Stimulated activated CD8-positive, alpha-beta memory T cell treated with anti-CD3 and anti-CD28 coated beads, Interleukin-4, amount 100 ng/mL, for 4 hours (primary cell): ENCODE measurements at regions not wholly inside any gene's neighbourhood (a gene's known extent, or its start where the extent isn't known, plus 50 kb on each side); places are given as distances from the start of the nearest gene placed in this dataset.

ENCODE experiments used
- DNase-seq, 2 donors: peaks; one replicate each; pipeline ENCODE4 v3.0.0-alpha.2; 2020; ENCODE audit warnings: low read depth in 2 of 2, low spot score in 1 of 2

DNA sequence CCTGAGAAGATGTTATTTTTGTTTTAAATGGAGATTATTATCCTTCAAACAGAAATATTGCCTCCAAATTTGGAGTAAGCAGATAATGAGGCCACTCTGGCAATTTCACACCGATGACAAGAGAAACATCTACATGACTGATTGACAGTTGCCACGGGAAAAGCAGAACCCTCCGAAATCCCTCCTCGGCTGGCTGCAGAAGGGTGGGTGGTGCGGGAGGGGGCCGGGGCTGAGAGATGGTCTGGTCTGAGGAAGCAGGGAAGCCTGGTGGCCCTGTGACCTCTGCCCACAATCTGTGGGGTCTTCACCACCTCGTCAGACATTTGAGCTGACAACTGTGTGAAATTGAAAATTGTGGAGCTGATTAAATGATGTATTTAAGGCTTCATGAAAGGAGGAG, 503.2 kb downstream of the MN1 start:
- no peak for DNase-seq

DNA sequence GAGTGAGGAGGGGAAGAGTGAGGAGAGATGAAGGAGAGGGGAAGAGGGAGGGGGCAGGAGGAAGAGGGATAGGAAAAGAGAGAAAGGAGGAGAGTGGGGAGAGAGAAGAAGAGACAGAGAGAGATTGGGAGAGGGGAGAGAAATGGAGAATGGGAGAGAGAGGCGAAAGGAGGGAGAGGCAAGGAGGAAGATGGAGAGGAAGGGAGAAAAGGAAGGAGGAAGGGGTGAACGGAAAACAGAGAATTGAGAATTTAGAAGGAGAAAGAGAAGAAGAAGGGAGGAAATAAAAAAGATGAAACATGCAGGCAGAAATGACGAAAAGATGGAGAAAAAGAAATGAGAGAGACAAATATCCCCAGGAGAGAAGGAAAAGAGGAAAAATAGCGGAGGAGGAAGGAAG, 502.8 kb downstream of the MN1 start:
- no peak for DNase-seq

DNA sequence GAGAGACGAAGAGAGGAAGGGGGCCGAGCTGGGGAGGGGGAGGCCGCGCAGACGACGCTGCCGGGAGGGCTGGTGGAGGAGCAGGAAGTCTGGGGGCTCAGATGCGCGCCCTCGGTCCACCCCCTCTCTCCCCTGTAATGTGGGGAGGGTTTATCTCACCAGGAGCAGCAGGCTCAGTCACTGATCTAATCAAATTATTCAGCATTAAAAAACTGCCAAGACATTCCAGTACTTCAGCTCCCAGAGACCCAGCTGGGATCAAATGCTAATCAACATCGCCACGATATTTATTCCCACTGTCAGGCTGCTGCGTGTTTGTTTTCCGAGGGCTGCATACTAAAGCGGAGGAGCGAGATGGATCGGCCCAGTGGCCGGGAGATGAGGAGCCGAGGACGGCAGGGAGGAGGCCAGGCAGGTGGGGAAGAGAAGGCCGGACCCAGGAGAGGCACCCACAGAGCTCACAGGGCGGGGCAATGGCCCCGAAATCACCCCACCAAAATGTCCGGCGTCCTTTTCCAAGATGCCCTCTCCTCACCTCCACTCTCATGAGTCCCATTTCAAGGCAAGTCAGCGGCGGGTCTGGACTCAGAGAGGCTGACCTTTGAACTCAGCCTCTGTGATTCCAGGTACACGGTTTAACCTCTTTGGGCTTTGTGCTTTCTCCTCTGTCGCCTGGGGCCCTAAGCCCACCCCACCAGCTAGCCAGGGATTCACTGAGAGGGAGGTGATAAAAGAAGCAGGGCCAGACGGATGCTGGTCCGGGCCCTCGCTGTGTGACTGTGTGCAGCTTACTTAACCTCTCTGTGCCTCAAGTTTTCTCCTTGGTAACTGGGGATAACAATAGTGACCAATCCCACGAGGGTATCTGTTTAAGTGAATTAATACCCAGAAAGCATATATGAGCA, 502.1 kb downstream of the MN1 start:
- no peak for DNase-seq

DNA sequence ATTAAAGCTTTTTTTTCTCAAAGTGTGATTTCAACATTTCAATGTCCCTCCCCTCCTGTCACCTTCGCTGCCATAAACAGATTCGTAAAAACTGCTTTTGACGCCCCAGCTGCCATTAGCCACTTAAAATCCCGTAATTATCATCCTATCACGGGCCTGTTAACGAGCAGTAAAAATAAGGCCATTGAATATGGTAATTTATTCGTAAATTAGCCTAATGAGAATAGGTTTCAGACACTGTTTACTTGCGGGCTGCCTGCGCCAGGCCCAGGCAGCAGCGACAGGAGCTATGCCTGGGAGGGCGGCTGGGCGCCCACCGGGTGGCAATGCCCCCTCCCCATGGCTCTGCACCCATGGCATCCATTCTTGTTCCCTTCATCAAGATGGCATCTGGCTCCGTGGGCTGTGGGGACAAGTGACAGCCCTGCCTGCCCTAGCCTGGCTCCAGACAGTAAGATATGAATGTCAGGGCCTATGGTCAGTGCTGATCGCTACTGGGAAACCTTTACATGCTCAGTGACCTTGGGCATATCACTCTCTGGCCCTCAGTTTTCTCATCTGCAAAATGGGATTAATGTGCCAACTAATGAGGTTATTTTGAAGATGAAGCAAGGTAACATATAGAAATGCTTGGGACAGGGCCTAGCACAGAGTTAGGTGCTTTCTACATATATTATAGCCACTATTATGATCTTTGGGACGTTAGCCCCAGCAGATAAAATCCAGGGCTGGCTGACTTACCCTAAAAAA, 500.8 kb downstream of the MN1 start:
- no peak for DNase-seq

DNA sequence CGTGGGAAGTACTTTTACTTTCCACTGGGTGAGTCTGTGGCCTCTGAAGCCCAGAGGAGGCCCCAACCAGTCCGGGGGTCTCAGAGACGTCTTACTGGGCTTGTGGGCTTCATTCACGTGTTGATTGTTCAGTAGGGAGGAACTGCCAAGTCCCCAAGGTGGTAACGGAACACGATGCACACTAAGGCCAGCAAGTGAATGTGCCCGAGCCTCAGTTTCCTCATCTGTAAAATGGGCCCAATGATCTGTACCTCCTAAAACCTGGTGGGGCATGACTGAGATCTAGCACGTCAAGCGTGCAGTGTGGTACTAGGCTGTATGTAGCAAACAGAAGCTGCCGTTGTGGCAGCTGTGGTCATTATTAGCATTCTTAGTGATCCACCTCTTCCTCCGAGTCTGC, 499.1 kb downstream of the MN1 start:
- no peak for DNase-seq

DNA sequence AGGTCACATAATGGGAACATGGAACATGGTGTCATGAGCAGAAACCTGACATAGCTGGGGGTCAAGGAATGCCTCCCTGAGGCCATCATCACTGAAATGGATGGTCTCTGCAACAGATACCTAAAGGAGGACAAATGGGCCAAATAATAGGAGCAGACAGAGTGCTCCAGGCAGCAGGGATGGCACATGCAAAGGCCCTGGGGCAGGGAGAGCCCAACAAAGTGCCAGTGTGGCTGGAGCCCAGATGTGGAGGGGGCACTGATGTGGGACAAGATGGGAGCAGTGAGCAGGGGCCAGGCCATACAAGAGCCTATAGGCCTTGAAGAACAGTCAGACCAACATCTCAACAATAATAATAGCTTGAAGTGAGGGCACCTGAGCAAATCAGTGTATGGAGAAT, 497.8 kb downstream of the MN1 start:
- DNase-seq: no peak

DNA sequence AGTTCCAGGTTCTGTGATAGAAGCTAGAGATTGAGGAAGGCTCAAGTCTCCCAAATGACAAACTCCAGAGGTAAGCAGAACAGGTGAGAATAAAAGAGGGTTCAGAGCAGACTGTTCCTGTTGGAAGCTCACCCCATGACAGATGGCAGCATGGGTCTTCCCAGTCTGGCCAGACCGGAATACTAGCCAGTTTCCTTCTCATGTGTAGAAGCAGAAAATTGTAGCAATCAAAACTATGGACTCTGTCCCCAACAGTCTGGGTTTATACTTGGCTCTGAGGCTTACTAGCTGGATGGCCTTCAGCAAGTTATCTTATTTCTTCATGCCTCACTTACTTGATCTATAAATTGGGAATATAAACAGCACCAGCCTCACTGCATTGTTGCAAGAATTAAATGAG, 494.8 kb downstream of the MN1 start:
- DNase-seq: no peak

DNA sequence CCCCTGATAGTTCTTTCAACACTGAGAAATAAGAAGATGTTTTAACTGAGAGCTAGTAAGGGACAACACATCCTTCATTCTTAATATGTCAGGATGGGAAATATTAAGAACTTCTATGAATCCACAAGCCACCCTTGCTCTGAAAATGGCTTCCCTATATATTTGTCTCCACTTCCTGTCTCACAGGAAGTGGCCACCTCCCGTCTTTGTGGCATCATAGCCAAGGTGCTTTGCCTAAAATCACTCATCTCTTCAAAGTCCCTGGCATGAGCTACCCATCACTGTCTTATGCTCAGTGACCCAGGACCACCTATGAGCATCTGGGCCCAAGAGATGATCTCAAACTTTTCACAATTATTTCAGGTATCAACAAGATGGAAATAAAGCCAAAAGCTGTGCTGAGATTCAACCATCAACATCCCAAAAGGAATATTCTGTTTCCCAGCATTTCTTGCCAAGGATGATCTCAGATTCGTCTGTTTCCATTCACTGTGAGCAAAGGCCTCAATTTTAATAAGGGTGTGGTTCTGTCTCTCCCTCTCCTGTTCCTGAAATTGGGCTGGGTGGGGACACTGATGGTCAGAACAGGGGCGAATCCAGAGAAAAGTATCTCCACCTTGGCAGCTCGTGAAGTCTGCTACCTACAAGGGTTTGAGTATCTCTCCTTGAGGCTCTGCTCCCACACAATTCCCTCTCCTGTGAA, 493.9 kb downstream of the MN1 start:
- DNase-seq: no peak

DNA sequence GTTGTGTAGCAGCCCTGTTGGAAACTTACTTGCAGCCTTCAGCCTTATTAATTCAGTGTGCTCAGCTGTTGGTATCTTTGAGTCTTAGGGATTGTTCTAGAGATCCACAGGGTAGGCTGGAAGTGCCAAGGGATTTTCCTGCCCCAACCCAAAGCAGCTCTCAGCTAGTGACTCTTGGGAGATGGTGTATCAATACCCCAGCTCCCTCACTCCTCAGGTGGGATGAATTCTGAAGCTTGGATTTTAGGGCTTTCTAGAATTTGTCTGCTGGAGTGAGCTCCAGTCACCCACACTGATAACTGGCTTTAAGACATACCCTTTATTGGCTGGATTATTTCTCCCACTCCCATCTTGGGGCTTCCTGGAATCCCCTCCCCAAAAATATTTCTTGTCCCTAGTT, 493.0 kb downstream of the MN1 start:
- DNase-seq: no peak

DNA sequence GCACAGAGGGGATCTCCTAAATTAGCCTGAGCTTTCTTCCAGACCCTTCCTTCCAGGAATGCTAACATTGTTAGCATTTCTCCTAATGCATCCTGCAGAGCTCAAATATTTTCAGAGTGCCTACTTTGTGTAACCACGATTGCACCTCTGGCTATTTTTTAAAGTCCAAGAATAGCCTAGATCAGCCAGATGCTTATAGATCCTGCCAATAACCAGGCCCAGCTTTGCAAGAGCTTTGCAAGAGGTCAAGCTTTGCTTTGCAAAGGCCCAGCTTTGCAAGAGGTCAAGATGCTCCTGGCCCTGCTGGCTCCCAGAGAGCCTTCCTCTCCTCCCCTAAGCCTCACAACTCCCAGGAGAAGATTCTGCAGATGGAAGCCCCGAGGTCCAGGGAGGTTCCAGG, 491.9 kb downstream of the MN1 start:
- no peak for DNase-seq

DNA sequence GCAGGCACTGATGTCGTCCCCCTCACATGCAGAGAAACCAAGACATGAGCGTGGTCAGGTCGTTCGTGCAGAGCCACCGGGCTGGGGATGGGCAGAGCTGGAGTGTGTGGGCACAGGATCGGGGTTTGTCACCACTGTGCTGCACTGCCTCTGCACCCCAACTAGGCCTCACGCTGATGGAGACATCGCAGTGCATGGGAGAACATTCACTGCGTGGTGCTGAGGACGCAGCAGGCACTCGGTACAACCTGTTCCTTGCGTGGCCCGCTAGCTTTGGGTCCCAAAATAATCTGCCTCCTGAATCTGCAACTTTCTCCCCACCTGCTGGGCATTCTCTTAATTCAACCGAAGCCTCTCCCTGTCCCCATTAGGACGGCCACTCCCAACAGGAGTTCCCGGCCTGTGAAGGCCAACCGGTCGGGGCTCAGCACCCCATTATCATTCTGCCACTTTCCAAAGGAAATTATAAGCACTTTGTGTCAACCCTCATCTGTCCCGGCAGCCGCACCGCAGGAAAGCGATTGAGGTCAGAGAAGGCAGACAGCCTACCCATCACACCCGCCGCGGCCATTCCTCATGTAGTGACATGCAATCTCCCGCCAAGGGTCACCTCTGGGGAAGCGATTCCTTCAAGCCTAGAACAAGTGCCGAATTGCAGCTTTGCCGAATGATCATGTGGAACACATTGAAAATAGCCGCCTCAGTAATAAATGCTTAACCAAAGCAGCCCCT, 490.4 kb downstream of the MN1 start:
- DNase-seq: no peak

DNA sequence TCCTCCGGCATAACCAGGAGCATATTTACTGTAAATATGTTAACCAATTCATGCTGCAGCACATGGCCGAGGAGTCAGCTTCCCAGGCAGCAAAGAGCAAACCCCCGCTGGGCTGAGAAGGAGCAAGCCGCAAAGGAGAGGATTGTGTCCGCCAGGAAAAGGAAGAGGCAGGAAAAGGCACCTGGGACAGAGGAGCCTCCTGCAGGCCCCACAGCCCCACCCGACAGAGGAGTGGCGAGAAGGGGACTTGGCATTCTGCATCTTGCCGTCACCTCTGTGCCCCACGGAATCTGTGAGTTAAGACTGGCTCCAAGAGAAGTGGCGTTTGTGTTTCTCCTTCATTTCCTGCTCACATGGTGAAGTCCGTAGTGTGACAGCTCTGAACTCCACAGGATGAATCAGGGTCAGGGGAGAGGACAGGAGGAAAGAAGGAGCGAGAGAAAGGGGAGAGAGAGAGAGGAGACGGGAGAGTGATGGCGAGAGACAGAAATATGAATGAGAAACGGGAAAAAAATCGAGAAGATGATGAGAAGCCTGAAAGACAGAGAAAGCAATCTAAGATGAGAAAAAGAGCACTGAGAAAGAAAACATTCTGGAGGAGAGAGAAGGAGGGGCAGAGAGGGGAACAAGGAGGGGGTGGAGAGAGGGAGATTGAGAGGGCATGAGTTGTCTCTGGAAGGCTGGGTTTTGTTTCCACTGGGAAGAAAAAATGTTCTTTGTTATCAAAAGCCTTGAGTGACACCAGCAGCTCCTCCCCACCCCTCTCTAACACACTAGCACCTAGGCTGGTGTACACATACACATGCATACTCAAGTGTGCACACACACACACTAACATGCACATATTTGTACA, 489.6 kb downstream of the MN1 start:
- no peak for DNase-seq

DNA sequence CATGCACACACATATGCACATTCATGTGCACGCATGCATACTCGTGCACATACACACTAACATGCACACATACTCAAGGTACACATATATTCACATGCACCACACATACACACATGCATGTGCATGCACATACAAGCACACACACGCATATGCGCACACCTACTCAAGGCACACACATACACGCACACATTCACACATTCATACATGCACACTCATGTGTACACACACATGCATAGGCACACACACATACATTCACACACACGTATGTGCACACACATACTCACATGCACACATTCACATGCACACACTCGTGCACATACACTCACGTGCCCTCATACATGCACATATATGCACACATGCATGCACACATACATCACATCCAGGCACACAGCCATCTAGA, 489.0 kb downstream of the MN1 start:
- no peak for DNase-seq

DNA sequence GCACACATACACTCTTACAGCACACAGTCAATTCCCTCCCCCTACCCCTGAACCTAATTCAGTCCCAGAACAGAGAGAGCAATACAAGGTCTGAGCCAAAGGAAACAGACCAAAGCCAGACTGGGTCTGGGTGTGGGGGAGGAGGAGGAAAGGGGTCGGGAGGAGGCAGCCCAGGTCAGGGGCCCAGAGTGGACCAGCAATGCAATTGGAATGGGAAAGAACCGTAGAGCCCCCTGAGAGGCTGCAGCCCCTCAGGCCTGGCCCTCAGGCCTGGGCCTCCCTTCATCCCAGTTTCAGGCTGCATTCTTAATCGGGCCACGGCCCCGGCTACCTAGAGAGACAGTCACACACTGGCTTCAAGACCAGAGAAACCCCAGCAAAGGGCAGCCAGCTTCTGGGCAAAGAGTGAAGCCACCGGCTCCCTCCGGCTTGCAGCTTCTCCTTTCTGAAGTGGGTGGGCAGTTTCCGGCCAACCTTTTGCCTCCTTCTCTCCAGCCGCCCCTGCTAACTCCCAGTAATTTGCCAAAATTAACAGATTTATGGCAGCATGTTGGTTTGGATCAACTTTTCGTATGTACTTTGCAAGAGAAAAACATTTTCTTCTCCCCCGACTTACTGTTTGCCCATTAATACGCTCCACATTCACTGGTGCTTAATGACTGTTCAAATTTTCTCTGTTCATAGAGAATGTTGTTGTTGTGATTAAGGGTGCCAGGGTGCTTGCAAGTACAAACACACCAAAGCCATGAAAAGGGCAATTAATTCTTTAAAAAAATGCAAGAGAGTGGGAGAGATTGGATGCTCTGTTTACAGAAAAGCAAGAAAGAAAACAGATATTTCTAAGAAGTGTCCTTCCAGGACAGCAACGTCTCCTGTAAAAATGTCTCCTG, 488.3 kb downstream of the MN1 start:
- DNase-seq: no peak

DNA sequence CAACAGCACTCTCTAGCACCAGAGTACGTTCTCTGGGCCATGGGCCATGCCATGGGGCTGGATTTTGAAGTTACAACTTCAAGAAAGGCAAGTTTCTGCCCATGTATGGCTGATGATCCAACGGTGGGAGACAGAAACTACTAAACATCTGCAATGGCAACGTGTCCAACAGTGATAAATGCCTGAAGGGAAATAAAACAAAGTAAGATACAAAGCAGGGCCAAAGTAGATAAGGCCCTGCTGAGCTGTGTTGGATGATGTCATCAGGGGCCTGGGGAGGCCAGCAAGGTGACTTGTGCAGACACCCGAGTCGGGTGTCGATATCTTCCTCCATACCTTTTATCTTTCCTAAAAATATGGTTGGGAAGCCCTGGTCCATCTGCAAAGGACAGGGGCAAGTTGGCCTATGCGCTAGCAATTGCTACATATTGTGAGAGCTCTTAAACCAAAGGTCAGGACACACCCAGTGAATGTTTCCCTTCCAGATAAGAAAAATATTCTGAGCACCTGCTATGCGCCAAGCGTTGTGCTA, 487.2 kb downstream of the MN1 start:
- no peak for DNase-seq

DNA sequence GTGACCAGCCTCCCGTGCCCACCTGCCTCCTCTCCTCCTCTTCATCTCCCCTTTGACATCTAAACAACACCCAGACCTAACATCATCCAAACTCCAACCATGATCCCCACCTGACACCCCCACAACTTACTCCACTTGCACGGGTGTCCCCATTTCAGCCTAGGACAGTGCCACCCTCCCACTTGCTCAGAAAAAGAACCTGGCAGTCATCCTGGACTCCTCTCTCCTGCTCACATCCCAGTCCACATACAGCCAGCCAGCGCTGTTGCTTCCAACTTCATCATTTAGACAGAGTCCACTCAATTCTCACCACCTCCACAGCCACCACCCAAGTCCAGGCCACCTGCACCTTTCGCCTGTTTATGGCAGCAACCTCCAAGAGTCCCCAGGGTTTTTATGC, 485.7 kb downstream of the MN1 start:
- DNase-seq: no peak

DNA sequence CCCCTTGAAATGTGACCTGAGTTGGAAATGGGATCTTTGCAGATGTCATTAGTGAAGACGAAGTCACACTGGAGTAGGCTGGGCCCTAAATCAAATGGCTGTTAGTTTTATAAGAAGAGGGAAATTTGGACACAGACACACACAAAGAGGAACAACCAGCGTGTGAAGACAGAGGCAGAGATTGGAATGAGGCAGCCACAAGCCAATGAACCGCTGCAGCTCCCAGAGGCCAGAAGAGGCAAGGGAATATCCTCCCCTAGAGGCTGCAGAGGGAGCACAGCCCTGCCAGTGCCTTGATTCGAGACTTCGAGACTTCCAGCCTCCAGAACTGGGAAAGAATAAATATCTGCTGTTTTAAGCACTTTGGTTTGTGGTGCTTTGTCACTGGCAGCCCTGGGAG, 484.5 kb downstream of the MN1 start:
- DNase-seq: no peak

DNA sequence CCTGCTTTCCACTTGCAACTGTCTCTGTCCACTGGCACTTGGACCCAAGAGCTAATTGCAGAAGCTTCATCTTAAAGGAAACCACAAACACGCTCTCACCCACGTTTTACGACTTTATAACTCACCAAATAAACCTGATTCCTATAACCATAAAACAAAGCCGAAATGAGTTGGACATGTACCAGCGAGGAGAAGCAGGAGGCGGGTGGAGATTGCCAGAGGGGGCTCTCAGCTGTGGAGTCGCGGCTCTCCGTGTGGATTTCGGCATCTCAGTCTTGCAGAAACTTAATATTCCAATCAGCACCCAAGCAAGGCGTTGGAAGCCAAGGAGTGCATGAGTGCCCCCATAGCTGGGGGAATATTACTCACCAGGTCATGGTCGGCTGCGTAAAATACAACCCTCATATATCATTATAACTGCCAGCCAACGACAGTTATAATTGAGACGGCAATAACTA, 483.6 kb downstream of the MN1 start:
- DNase-seq: no peak

DNA sequence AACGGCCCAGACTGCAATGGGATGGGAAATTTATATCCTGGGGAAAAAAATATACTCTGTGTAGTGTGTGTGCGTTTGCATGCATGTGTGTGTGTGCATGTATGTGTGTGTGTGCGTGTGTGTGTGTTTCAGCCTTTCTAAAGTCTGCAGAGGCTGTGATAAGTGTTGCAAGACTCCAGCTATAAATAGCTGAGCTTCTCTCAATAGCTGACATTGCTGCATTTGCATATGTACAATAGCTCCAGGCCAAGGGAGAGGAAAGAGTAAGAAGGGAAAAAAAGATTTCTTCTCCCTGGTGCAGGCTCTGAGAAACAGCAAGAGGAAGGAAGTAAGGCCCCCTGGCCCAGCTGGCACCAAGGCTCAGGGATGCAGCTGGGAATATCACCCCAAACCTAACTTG, 483.0 kb downstream of the MN1 start:
- DNase-seq: no peak
